Psoas muscle (tissue), 7 donors: ENCODE measurements at regions not wholly inside any gene's neighbourhood (a gene's known extent, or its start where the extent isn't known, plus 50 kb on each side); places are given as distances from the start of the nearest gene placed in this dataset.
"Not testable (repeated sequence)": the region's sequence is repeated elsewhere in the genome, so short reads cannot be mapped to it uniquely, and the experiment has no call there.

Experiments used
- ATAC-seq, 4 donors: fragments of 200-7000 bp; cut with Tn5 transposase; one replicate each; pipeline ENCODE4 v1.9.1; 2020; ENCODE audit warnings: moderate library complexity in 3 of 4, mild to moderate bottlenecking in 2 of 4
- DNase-seq, 2 donors: peaks; one replicate each; pipeline ENCODE4 v3.0.0-alpha.2; 2020
- H3K27ac ChIP-seq: fragments of 200-600 bp; one replicate; pipeline ENCODE4 v1.8.0; 2022
- H3K27me3 ChIP-seq, 3 donors: fragments of 200-600 bp in 1 of 3; one replicate each; pipeline versions ENCODE4 v1.6.1 to v1.8.0; 2013 to 2022; ENCODE audit warnings: low read length in 2 of 3, mild to moderate bottlenecking in 2 of 3, moderate library complexity in 1 of 3; ENCODE audit not compliant: insufficient read depth in 3 of 3
- H3K36me3 ChIP-seq, 2 donors: fragments of 200-600 bp in 1 of 2; one replicate each; pipeline versions ENCODE4 v1.6.1 to v1.8.0; 2013 to 2022; ENCODE audit warnings: low read depth in 1 of 2, mild to moderate bottlenecking in 1 of 2, moderate library complexity in 1 of 2; ENCODE audit not compliant: insufficient read depth in 1 of 2
- H3K4me1 ChIP-seq: fragments of 200-600 bp; one replicate; pipeline ENCODE4 v1.8.0; 2022
- H3K4me3 ChIP-seq: fragments of 200-600 bp; one replicate; pipeline ENCODE4 v1.8.0; 2022; ENCODE audit warnings: mild to moderate bottlenecking
- H3K9me3 ChIP-seq: fragments of 200-600 bp; one replicate; pipeline ENCODE4 v1.8.0; 2022
- CTCF ChIP-seq: fragments of 200-600 bp; IDR thresholded peaks from one replicate; pipeline ENCODE4 v1.8.0; 2022; ENCODE audit warnings: antibody characterized with exemption
- WGBS, 3 donors: extraction: QIAGEN DNeasy Blood & Tissue Kit; methylation state at CpG; one replicate each; pipeline versions ENCODE4 v1.1.6 to v1.1.7; 2013; 5-methylcytosine and 5-hydroxymethylcytosine counted together
- intact Hi-C, 2 donors: fragments of 100-400 bp; cut with DNase I; formaldehyde crosslinking; loops; one replicate each; pipeline versions ENCODE4 v1.11.0 to v1.14.2; 2022
- donor health status: healthy with polysubstance abuse.
- donor health status: DM: no; HTN: no; CAD: no; lungs with moderate emphysema.
- donor health status: Bipolar disorder and iron deficiency.
- donor health status: healthy.
- donor health status: DM: yes; HTN: yes; CAD: no.
- donor health status: DM: no; HTN: no; CAD: no.
- donor health status: DM: yes; HTN: yes; CAD: no.

- Histone ChIP-seq H3K9me3 (no peaks in the 10 kb centered on the region), H3K4me3 (no peak overlapping the region), H3K27me3 (no peaks in the 10 kb centered on the region), H3K4me1 (no peaks in the 10 kb centered on the region), H3K27ac (no peak overlapping the region), H3K36me3 (no peaks in the 10 kb centered on the region)
- peak; percentile 42 for TF ChIP-seq CTCF
- intact Hi-C loops: loop anchor here (5.0 to 10.0 kb wide), 2 partner anchors 216 to 223 kb away; no protein-coding TSS in a partner anchor
- 32 to 37% (median 33%) methylated on average over 3 of the region's 3 CpGs for WGBS, 3 donors
- no peak for ATAC-seq
- no peak for DNase-seq
Measured at GRCh38 chr13:22801402-22802003, 379.3 kb upstream of the SGCG start.

GRCh38 chr13:22812793-22813192, 368.0 kb upstream of the SGCG start:
- intact Hi-C loops: no loop called here

GRCh38 chr13:22813531-22814377, 367.0 kb upstream of the SGCG start:
- H3K36me3 ChIP-seq, H3K4me1 ChIP-seq, H3K27ac ChIP-seq, H3K27me3 ChIP-seq, H3K9me3 ChIP-seq, DNase-seq, intact Hi-C loops, ATAC-seq, H3K4me3 ChIP-seq: not testable (repeated sequence)
- 45 to 52% (median 47%) methylated on average over 21 of the region's 21 CpGs for WGBS, 3 donors

More at GRCh38 chr13:22812793-22813192, 368.0 kb upstream of the SGCG start:
- no peaks in the 10 kb centered on the region for H3K9me3 ChIP-seq
- 21 to 27% (median 23%) methylated on average over 3 of the region's 3 CpGs for WGBS, 3 donors
- TF ChIP-seq CTCF: no peak
- no peak for ATAC-seq
- peak; percentile 21 to 66 for DNase-seq
- no peaks in the 10 kb centered on the region for H3K27me3 ChIP-seq
- H3K4me3 ChIP-seq: no peak overlapping the region
- H3K36me3 ChIP-seq: no peaks in the 10 kb centered on the region
- no peak overlapping the region for H3K27ac ChIP-seq
- no peaks in the 10 kb centered on the region for H3K4me1 ChIP-seq

GRCh38 chr13:22814433-22814832, 366.3 kb upstream of the SGCG start:
- H3K4me1 ChIP-seq, ATAC-seq, H3K4me3 ChIP-seq, H3K27ac ChIP-seq, H3K27me3 ChIP-seq, intact Hi-C loops, DNase-seq, H3K36me3 ChIP-seq, H3K9me3 ChIP-seq: not testable (repeated sequence)
- WGBS, 3 donors: 71 to 77% (median 72%) methylated on average over 8 of the region's 8 CpGs

- DNase-seq (no peak), ATAC-seq (no peak)
- H3K4me1 ChIP-seq: no peaks in the 10 kb centered on the region
- TF ChIP-seq CTCF: no peak
- no peaks in the 10 kb centered on the region for H3K9me3 ChIP-seq
- H3K27me3 ChIP-seq: no peaks in the 10 kb centered on the region
- intact Hi-C loops: no loop called here
- no peaks in the 10 kb centered on the region for H3K36me3 ChIP-seq
- WGBS, 3 donors: 94 to 99% (median 94%) methylated on average over 2 of the region's 2 CpGs
- no peak overlapping the region for H3K27ac ChIP-seq
- H3K4me3 ChIP-seq: no peak overlapping the region
Measured at GRCh38 chr13:22821589-22821988, 359.2 kb upstream of the SGCG start.
